Heart left ventricle (tissue), 13 donors: ENCODE measurements at regions not wholly inside any gene's neighbourhood (a gene's known extent, or its start where the extent isn't known, plus 50 kb on each side); places are given as distances from the start of the nearest gene placed in this dataset.

Source experiments
- CTCF ChIP-seq, 12 donors: fragments of 200-600 bp; sonication (generic) in 4 of 12; IDR thresholded peaks; one replicate each; pipeline versions ENCODE4 v1.5.0 to v1.8.0; 2018 to 2022; ENCODE audit warnings: antibody characterized with exemption in 12 of 12, mild to moderate bottlenecking in 5 of 12
- POLR2A ChIP-seq, 2 donors: fragments of 450-650 bp; IDR thresholded peaks; one replicate each; pipeline ENCODE4 v1.6.1; 2017; ENCODE audit warnings: antibody characterized with exemption in 2 of 2, mild to moderate bottlenecking in 2 of 2, moderate library complexity in 2 of 2
- donor health status: ischemic (EF 13 %, LVEDD 7.1; RV severe dilation, severe dysfunction).
- donor health status: DM: no; HTN: yes; CAD: no.
- donor health status: DM: no; HTN: no; CAD: no.
- donor health status: ischemic (EF 25% LVEDD 6.9; RV normal size, moderate dysfunction).
- donor health status: ischemic (EF 25% LVEDD 5.7; RV mildly dilated, moderate dysfunction).
- donor health status: ischemic (EF 35%, LVEDD 5.7; RV mildly dilated, moderate dysfunction).
- donor health status: nonischemic (EF 11% LVEDD 7.7; RV severe dilation, severe dysfunction).
- donor health status: DM: yes; HTN: yes; CAD: no.
- donor health status: PGD.
- donor health status: ischemic (EF 29% LVEDD 5.4; RV normal size, mild dysfunction).
- donor health status: nonischemic (EF 23%, LVEDD 6.1; RV moderate dilation, normal function).

GRCh38 chr17:6005939-6006338, 64.2 kb upstream of the WSCD1 start:
- TF ChIP-seq CTCF (IDR thresholded peaks at IDR 0.05) (no peak), POLR2A (IDR thresholded peaks at IDR 0.05) (no peak)
